Liver (tissue), 8 donors: ENCODE measurements at regions not wholly inside any gene's neighbourhood (a gene's known extent, or its start where the extent isn't known, plus 50 kb on each side); places are given as distances from the start of the nearest gene placed in this dataset.

ENCODE experiments used
- DNase-seq: peaks from one replicate; pipeline ENCODE4 v3.0.0-alpha.2; 2017; ENCODE audit warnings: low spot score
- H3K27ac ChIP-seq, 2 donors: one replicate each; pipeline ENCODE4 v1.7.0; 2013; ENCODE audit warnings: inconsistent platforms in 2 of 2, low read length in 2 of 2, control low read depth in 1 of 2, low read depth in 1 of 2, mild to moderate bottlenecking in 1 of 2
- H3K27me3 ChIP-seq, 4 donors: one replicate each; pipeline versions ENCODE4 v1.6.1 to v1.7.0; 2013; ENCODE audit warnings: low read length in 3 of 4, inconsistent platforms in 1 of 4, mild to moderate bottlenecking in 1 of 4, moderate library complexity in 1 of 4; ENCODE audit not compliant: control insufficient read depth in 4 of 4, insufficient read depth in 4 of 4
- H3K36me3 ChIP-seq, 4 donors: one replicate each; pipeline versions ENCODE4 v1.6.1 to v1.7.0; 2013; ENCODE audit warnings: low read length in 3 of 4, mild to moderate bottlenecking in 3 of 4, low read depth in 1 of 4, moderate library complexity in 1 of 4; ENCODE audit not compliant: control insufficient read depth in 4 of 4, insufficient read depth in 3 of 4
- H3K4me1 ChIP-seq, 4 donors: one replicate each; pipeline versions ENCODE4 v1.6.1 to v1.7.0; 2013; ENCODE audit warnings: low read length in 3 of 4, mild to moderate bottlenecking in 3 of 4, moderate library complexity in 1 of 4; ENCODE audit not compliant: control insufficient read depth in 4 of 4, insufficient read depth in 4 of 4
- H3K4me3 ChIP-seq, 3 donors: one replicate each; pipeline versions ENCODE4 v1.6.1 to v1.7.0; 2013; ENCODE audit warnings: low read length in 3 of 3, control low read depth in 1 of 3, low read depth in 1 of 3, mild to moderate bottlenecking in 1 of 3
- H3K9ac ChIP-seq, 2 donors: one replicate each; pipeline ENCODE4 v1.7.0; 2013; ENCODE audit warnings: low read length in 2 of 2, mild to moderate bottlenecking in 2 of 2, moderate library complexity in 2 of 2, control low read depth in 1 of 2, low read depth in 1 of 2
- H3K9me3 ChIP-seq, 4 donors: one replicate each; pipeline versions ENCODE4 v1.6.1 to v1.7.0; 2013; ENCODE audit warnings: low read length in 3 of 4; ENCODE audit not compliant: control insufficient read depth in 4 of 4
- ATF3 ChIP-seq: IDR thresholded peaks from 2 replicates; pipeline ENCODE4 v1.6.1; 2016; ENCODE audit warnings: antibody characterized with exemption
- CTCF ChIP-seq: fragments of 150-350 bp; IDR thresholded peaks from 2 replicates; pipeline ENCODE4 v1.5.1; 2017; ENCODE audit warnings: improper control_type of control experiment, low read depth, low read length; ENCODE audit not compliant: missing input control
- FOXA1 ChIP-seq: IDR thresholded peaks from 2 replicates; pipeline ENCODE4 v1.6.1; 2016; ENCODE audit warnings: antibody characterized with exemption
- FOXA2 ChIP-seq: IDR thresholded peaks from 2 replicates; pipeline ENCODE4 v1.6.1; 2016; ENCODE audit warnings: antibody characterized with exemption
- GABPA ChIP-seq, 2 donors: IDR thresholded peaks in 1 of 2; conservative IDR thresholded peaks in 1 of 2; 2 replicates each; pipeline ENCODE4 v1.6.1; 2016; ENCODE audit warnings: antibody characterized with exemption in 2 of 2, mild to moderate bottlenecking in 1 of 2, moderate library complexity in 1 of 2
- HNF4A ChIP-seq, 2 donors: conservative IDR thresholded peaks; 2 replicates each; pipeline ENCODE4 v1.6.1; 2016; ENCODE audit warnings: antibody characterized with exemption in 2 of 2, mild to moderate bottlenecking in 2 of 2
- JUND ChIP-seq, 2 donors: IDR thresholded peaks; 2 replicates each; pipeline ENCODE4 v1.6.1; 2016; ENCODE audit warnings: antibody characterized with exemption in 2 of 2
- MAX ChIP-seq: IDR thresholded peaks from 2 replicates; pipeline ENCODE4 v1.6.1; 2016; ENCODE audit warnings: antibody characterized with exemption
- NR2F2 ChIP-seq: IDR thresholded peaks from 2 replicates; pipeline ENCODE4 v1.6.1; 2016; ENCODE audit warnings: antibody characterized with exemption
- RAD21 ChIP-seq, 2 donors: IDR thresholded peaks; 2 replicates each; pipeline ENCODE4 v1.6.1; 2016; ENCODE audit warnings: antibody characterized with exemption in 2 of 2, mild to moderate bottlenecking in 2 of 2
- REST ChIP-seq: IDR thresholded peaks from 2 replicates; pipeline ENCODE4 v1.6.1; 2016; ENCODE audit warnings: antibody characterized with exemption, mild to moderate bottlenecking
- RXRA ChIP-seq, 2 donors: IDR thresholded peaks; 2 replicates each; pipeline ENCODE4 v1.6.1; 2017 to 2018; ENCODE audit warnings: antibody characterized with exemption in 2 of 2, mild to moderate bottlenecking in 1 of 2
- SP1 ChIP-seq: IDR thresholded peaks from 2 replicates; pipeline ENCODE4 v1.6.1; 2018; ENCODE audit warnings: antibody characterized with exemption, mild to moderate bottlenecking
- TAF1 ChIP-seq: conservative IDR thresholded peaks from 2 replicates; pipeline ENCODE4 v1.6.1; 2016; ENCODE audit warnings: antibody characterized with exemption, mild to moderate bottlenecking
- YY1 ChIP-seq: IDR thresholded peaks from 2 replicates; pipeline ENCODE4 v1.6.1; 2016; ENCODE audit warnings: antibody characterized with exemption, mild to moderate bottlenecking
- ZBTB33 ChIP-seq: IDR thresholded peaks from 2 replicates; pipeline ENCODE4 v1.6.1; 2016; ENCODE audit warnings: antibody characterized with exemption
- WGBS: extraction: QIAGEN DNeasy Blood & Tissue Kit; methylation state at CpG from one replicate; pipeline ENCODE4 v1.1.7; 2013; 5-methylcytosine and 5-hydroxymethylcytosine counted together
- donor health status: healthy.
- donor health status: healthy.
- donor health status: healthy.
- donor health status: healthy.
- donor health status: healthy.

- TF ChIP-seq ATF3 (no peak), TAF1 (no peak), JUND (IDR thresholded peaks at IDR 0.05) (no peak), YY1 (no peak), HNF4A (conservative IDR thresholded peaks at IDR 0.05) (no peak), CTCF (no peak), FOXA1 (no peak), GABPA (IDR thresholded peaks at IDR 0.05 in 1 of 2, conservative IDR thresholded peaks at IDR 0.05 in 1 of 2) (no peak), RXRA (IDR thresholded peaks at IDR 0.05) (no peak)
- no peaks in the 10 kb centered on the region for H3K27me3 ChIP-seq
- 86% methylated on average over 9 of the region's 9 CpGs for WGBS
- no peak overlapping the region for H3K27ac ChIP-seq
- H3K9me3 ChIP-seq = no peaks in the 10 kb centered on the region
- no peaks in the 10 kb centered on the region for H3K4me1 ChIP-seq
- H3K4me3 ChIP-seq = no peak overlapping the region
- H3K36me3 ChIP-seq = peaks cover 0 to 2% (median 0%) of the 10 kb centered on the region in 4 donors
- no peak overlapping the region for H3K9ac ChIP-seq
- DNase-seq = no peak
Observed at GRCh38 chr1:245085508-245086095, 69.2 kb upstream of the KIF26B start.

- H3K4me1 ChIP-seq = no peaks in the 10 kb centered on the region
- no peak overlapping the region for H3K4me3 ChIP-seq
- H3K27ac ChIP-seq = no peak overlapping the region
- H3K9ac ChIP-seq = no peak overlapping the region
- 96% methylated on average over 7 of the region's 7 CpGs for WGBS
- no peak for TF ChIP-seq JUND (IDR thresholded peaks at IDR 0.05)
- H3K9me3 ChIP-seq = no peaks in the 10 kb centered on the region
- DNase-seq = no peak
- H3K36me3 ChIP-seq = peaks cover 0 to 2% (median 0%) of the 10 kb centered on the region in 4 donors
- H3K27me3 ChIP-seq = no peaks in the 10 kb centered on the region
Observed at GRCh38 chr1:245084551-245084950, 70.2 kb upstream of the KIF26B start.

- TF ChIP-seq RAD21 (IDR thresholded peaks at IDR 0.05) = peak; percentile 78 to 87
- peak; percentile 66 for TF ChIP-seq CTCF
- TF ChIP-seq NR2F2 = no peak
- no peak for TF ChIP-seq JUND (IDR thresholded peaks at IDR 0.05)
- TF ChIP-seq MAX = no peak
- TF ChIP-seq FOXA2 = no peak
- no peak for TF ChIP-seq FOXA1
- TF ChIP-seq SP1 = no peak
- TF ChIP-seq ZBTB33 = no peak
- TF ChIP-seq YY1 = no peak
- no peak for TF ChIP-seq REST
- TF ChIP-seq ATF3 = no peak
- Histone ChIP-seq H3K27me3 (no peaks in the 10 kb centered on the region), H3K27ac (no peak overlapping the region), H3K4me1 (no peaks in the 10 kb centered on the region), H3K9ac (no peak overlapping the region), H3K36me3 (no peaks in the 10 kb centered on the region), H3K9me3 (no peaks in the 10 kb centered on the region), H3K4me3 (no peak overlapping the region)
- whole genome bisulfite sequencing = 60% methylated on average over 9 of the region's 9 CpGs
- DNase-seq = no peak
Observed at GRCh38 chr1:245079021-245079609, 75.7 kb upstream of the KIF26B start.
